Trophoblast cell (in vitro differentiated cells and primary cell): ENCODE measurements at regions not wholly inside any gene's neighbourhood (a gene's known extent, or its start where the extent isn't known, plus 50 kb on each side); places are given as distances from the start of the nearest gene placed in this dataset.

Experiments
- DNase-seq, 2 donors: peaks; one replicate each; pipeline ENCODE4 v3.0.0-alpha.2; 2016
- H2AFZ ChIP-seq: 2 replicates; pipeline ENCODE4 v1.6.1; 2013; ENCODE audit warnings: low read length, moderate library complexity, mild to moderate bottlenecking; ENCODE audit not compliant: insufficient read depth, poor library complexity
- H2AK5ac ChIP-seq: 2 replicates; pipeline ENCODE4 v1.6.1; 2013; ENCODE audit warnings: mild to moderate bottlenecking, low read length
- H2BK120ac ChIP-seq: 2 replicates; pipeline ENCODE4 v1.6.1; 2013; ENCODE audit warnings: low read length, mild to moderate bottlenecking, moderate library complexity; ENCODE audit not compliant: insufficient read depth, poor library complexity
- H2BK12ac ChIP-seq: 2 replicates; pipeline ENCODE4 v1.6.1; 2013; ENCODE audit warnings: mild to moderate bottlenecking, low read length, moderate library complexity
- H2BK5ac ChIP-seq: 2 replicates; pipeline ENCODE4 v1.6.1; 2013; ENCODE audit warnings: low read length, low read depth, moderate library complexity, mild to moderate bottlenecking; ENCODE audit not compliant: poor library complexity
- H3K14ac ChIP-seq: 2 replicates; pipeline ENCODE4 v1.6.1; 2013; ENCODE audit warnings: mild to moderate bottlenecking, low read length
- H3K18ac ChIP-seq: 2 replicates; pipeline ENCODE4 v1.6.1; 2013; ENCODE audit warnings: mild to moderate bottlenecking, low read length
- H3K23ac ChIP-seq: 2 replicates; pipeline ENCODE4 v1.6.1; 2013; ENCODE audit warnings: low read length
- H3K27ac ChIP-seq: 2 replicates; pipeline ENCODE4 v1.5.1; 2013; ENCODE audit warnings: low read depth, mild to moderate bottlenecking, inconsistent platforms, low read length, moderate library complexity
- H3K27me3 ChIP-seq: 2 replicates; pipeline ENCODE4 v1.6.1; 2013; ENCODE audit warnings: inconsistent platforms, mild to moderate bottlenecking, low read length, moderate library complexity; ENCODE audit not compliant: insufficient read depth
- H3K36me3 ChIP-seq, 2 experiments: 1 replicate in 1 of 2; 2 replicates in 1 of 2; pipeline ENCODE4 v1.6.1; 2013; ENCODE audit warnings: low read length in 2 of 2, mild to moderate bottlenecking in 2 of 2, moderate library complexity in 1 of 2; ENCODE audit not compliant: insufficient read depth in 2 of 2, control insufficient read depth in 1 of 2
- H3K4ac ChIP-seq: 2 replicates; pipeline ENCODE4 v1.6.1; 2013; ENCODE audit warnings: low read depth, mild to moderate bottlenecking, low read length, moderate library complexity
- H3K4me1 ChIP-seq, 2 experiments: 1 replicate in 1 of 2; 2 replicates in 1 of 2; pipeline ENCODE4 v1.6.1; 2013; ENCODE audit warnings: low read length in 2 of 2, mild to moderate bottlenecking in 2 of 2, moderate library complexity in 1 of 2; ENCODE audit not compliant: insufficient read depth in 2 of 2, control insufficient read depth in 1 of 2
- H3K4me2 ChIP-seq: 2 replicates; pipeline ENCODE4 v1.6.1; 2013; ENCODE audit warnings: inconsistent platforms, mild to moderate bottlenecking, low read length, moderate library complexity
- H3K4me3 ChIP-seq: 2 replicates; pipeline ENCODE4 v1.5.1; 2013; ENCODE audit warnings: mild to moderate bottlenecking, low read depth, low read length, inconsistent platforms
- H3K79me1 ChIP-seq: one replicate; pipeline ENCODE4 v1.6.1; 2013; ENCODE audit warnings: low read length
- H3K79me2 ChIP-seq: 2 replicates; pipeline ENCODE4 v1.6.1; 2013; ENCODE audit warnings: low read length, mild to moderate bottlenecking; ENCODE audit not compliant: control insufficient read depth, insufficient read depth, poor library complexity
- H3K9ac ChIP-seq: 2 replicates; pipeline ENCODE4 v1.6.1; 2013; ENCODE audit warnings: mild to moderate bottlenecking, low read length
- H3K9me3 ChIP-seq: 2 replicates; pipeline ENCODE4 v1.6.1; 2013; ENCODE audit warnings: low read depth, mild to moderate bottlenecking, control low read depth, inconsistent platforms, low read length; ENCODE audit not compliant: insufficient read depth
- H4K12ac ChIP-seq: 2 replicates; pipeline ENCODE4 v1.6.1; 2013; ENCODE audit warnings: low read depth, mild to moderate bottlenecking, low read length, moderate library complexity
- H4K8ac ChIP-seq: 2 replicates; pipeline ENCODE4 v1.6.1; 2013; ENCODE audit warnings: low read depth, mild to moderate bottlenecking, low read length, moderate library complexity
- H4K91ac ChIP-seq: one replicate; pipeline ENCODE4 v1.6.1; 2013; ENCODE audit warnings: low read depth, mild to moderate bottlenecking, low read length, moderate library complexity
- WGBS: extraction: QIAGEN DNeasy Blood & Tissue Kit; methylation state at CpG from one replicate; pipeline ENCODE4 v1.1.7; 2013; ENCODE audit warnings: missing lambda C conversion rate; ENCODE audit not compliant: insufficient read length, insufficient coverage; ENCODE audit errors: extremely low coverage; 5-methylcytosine and 5-hydroxymethylcytosine counted together

DNA sequence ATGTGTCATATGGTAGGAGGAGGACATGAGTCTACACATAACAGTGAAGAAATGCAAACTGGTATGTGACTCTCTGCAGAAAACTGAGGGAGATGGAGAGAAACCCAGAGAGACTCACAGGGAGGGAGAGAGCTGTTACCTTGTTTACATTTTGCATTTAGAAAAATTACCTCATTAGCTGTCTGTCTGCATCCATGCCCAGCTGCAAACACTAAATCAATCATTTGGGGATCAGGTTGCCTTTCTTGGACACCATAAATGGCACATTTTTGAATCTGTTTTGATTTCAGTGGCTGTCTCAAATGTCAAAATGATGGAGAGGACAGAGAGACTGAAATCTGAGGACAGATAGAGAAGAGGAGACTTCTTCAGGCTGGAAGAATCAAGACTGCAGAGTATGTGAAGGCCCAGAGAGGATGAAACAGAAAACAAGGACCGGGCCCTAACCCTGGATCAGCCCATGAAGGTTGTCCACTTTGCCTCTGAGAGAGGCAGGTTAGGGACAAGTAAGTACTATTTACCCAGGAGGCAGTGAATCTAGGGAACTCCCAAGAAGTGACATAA, 92.2 kb downstream of the UNC5CL start:
- H4K12ac ChIP-seq, result no peak overlapping the region
- no peak overlapping the region for H2BK120ac ChIP-seq
- H3K27ac ChIP-seq, result no peak overlapping the region
- no peak for DNase-seq
- no peaks in the 10 kb centered on the region for H3K36me3 ChIP-seq
- H3K23ac ChIP-seq, result no peak overlapping the region
- H3K79me1 ChIP-seq, result no peaks in the 10 kb centered on the region
- no peak overlapping the region for H3K4me2 ChIP-seq
- no peak overlapping the region for H4K8ac ChIP-seq
- H3K27me3 ChIP-seq, result no peaks in the 10 kb centered on the region
- H3K18ac ChIP-seq, result no peak overlapping the region
- no peak overlapping the region for H2AK5ac ChIP-seq
- no peaks in the 10 kb centered on the region for H3K79me2 ChIP-seq
- H2AFZ ChIP-seq, result no peak overlapping the region
- no peak overlapping the region for H2BK12ac ChIP-seq
- peaks cover 0 to 2% of the 10 kb centered on the region in 2 experiments for H3K4me1 ChIP-seq
- no peak overlapping the region for H3K14ac ChIP-seq
- H3K4ac ChIP-seq, result no peak overlapping the region
- H3K4me3 ChIP-seq, result no peak overlapping the region
- H2BK5ac ChIP-seq, result no peak overlapping the region
- no peak overlapping the region for H4K91ac ChIP-seq
- no peaks in the 10 kb centered on the region for H3K9me3 ChIP-seq
- WGBS, result no CpG with 5 or more reads among the region's 1 CpG
- no peak overlapping the region for H3K9ac ChIP-seq

DNA sequence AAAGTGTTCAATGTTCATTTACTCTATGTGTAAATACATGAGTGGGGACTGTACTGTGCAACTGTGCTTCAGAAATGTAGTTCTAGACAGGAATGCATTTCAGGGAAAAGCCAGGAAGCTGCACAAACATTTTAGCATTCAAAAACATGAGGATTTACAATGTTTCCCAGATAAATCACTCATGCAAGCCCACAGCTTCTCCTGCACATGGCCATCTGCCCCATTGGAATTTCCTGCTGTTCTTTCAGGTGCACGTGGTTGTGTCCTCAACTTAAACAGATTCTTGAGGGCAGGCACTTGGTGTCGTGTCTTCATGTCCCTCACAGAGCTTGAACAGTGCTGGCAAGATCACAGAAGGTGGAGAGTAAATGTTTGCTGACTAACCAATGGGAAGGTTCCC, 101.5 kb downstream of the UNC5CL start:
- Histone ChIP-seq H3K23ac (no peak overlapping the region), H2BK5ac (no peak overlapping the region), H3K4me2 (no peak overlapping the region), H2BK120ac (no peak overlapping the region), H3K79me1 (no peaks in the 10 kb centered on the region), H4K12ac (no peak overlapping the region), H4K8ac (no peak overlapping the region), H3K27ac (no peak overlapping the region), H3K9ac (no peak overlapping the region), H3K18ac (no peak overlapping the region), H4K91ac (no peak overlapping the region), H3K9me3 (no peaks in the 10 kb centered on the region), H3K14ac (no peak overlapping the region), H3K79me2 (no peaks in the 10 kb centered on the region), H2AFZ (no peak overlapping the region), H2BK12ac (no peak overlapping the region), H3K4ac (no peak overlapping the region), H3K4me1 (no peaks in the 10 kb centered on the region), H3K27me3 (no peaks in the 10 kb centered on the region), H3K36me3 (no peaks in the 10 kb centered on the region), H3K4me3 (no peak overlapping the region), H2AK5ac (no peak overlapping the region)
- WGBS, result no CpG with 5 or more reads among the region's 2 CpGs
- DNase-seq, result no peak

DNA sequence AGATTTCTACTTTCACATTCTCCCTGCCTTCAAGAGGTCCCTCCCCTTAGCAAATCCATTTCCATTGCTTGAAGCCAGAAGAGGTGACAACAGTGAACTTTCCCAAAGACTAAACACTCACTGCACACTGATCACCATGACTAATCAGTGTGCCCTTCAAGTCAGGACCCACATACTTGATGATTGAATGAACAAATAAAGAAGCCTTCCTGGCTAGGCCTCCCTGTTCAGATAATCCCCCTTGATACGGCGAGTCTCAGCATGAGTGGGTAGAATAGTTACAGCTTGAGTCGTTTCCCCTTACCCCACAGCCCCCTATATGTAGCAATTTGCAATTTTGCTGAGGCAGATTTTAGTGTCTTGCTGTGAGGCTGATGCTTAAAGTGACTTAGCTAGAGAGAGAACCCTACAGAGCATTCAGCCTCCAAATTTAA, 102.2 kb downstream of the UNC5CL start:
- H3K79me1 ChIP-seq, result no peaks in the 10 kb centered on the region
- no peak overlapping the region for H3K9ac ChIP-seq
- no peak overlapping the region for H3K14ac ChIP-seq

DNA sequence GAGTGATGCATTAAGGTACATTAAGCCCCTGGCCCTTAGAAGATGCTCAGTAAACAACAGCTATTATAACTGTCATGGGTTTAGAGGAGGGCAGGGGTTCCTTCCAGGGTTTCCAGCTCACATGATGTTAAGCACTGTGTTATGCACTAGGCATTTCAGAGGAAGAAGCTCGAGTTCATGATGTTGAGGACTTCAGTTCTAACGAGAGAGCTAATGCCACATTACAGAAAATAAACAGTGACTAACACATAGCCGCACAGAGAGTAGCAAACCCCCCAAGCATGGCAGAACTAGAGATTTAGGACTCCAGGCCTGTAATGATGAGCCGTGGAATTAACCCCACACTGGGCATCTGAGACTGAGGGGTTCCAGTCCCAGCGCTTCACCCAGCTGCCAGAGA, 105.2 kb downstream of the UNC5CL start:
- Histone ChIP-seq H3K79me2 (no peaks in the 10 kb centered on the region), H2AFZ (no peak overlapping the region), H3K18ac (no peak overlapping the region), H3K79me1 (no peaks in the 10 kb centered on the region), H4K12ac (no peak overlapping the region), H3K27me3 (no peaks in the 10 kb centered on the region), H4K91ac (no peak overlapping the region), H3K9me3 (no peaks in the 10 kb centered on the region), H3K14ac (no peak overlapping the region), H3K36me3 (no peaks in the 10 kb centered on the region), H4K8ac (no peak overlapping the region), H3K27ac (no peak overlapping the region), H3K23ac (no peak overlapping the region), H3K4me2 (no peak overlapping the region), H2BK120ac (no peak overlapping the region), H2BK5ac (no peak overlapping the region), H2BK12ac (no peak overlapping the region), H3K4ac (no peak overlapping the region), H3K4me3 (no peak overlapping the region), H3K4me1 (no peaks in the 10 kb centered on the region), H3K9ac (no peak overlapping the region), H2AK5ac (no peak overlapping the region)
- no CpG with 5 or more reads among the region's 5 CpGs for WGBS
- no peak for DNase-seq

More for the DNA sequence above, 102.2 kb downstream of the UNC5CL start:
- Histone ChIP-seq H3K36me3 (no peaks in the 10 kb centered on the region), H4K91ac (no peak overlapping the region), H3K4ac (no peak overlapping the region), H3K4me1 (no peaks in the 10 kb centered on the region), H2AFZ (no peak overlapping the region), H3K4me3 (no peak overlapping the region), H2AK5ac (no peak overlapping the region), H3K4me2 (no peak overlapping the region), H2BK5ac (no peak overlapping the region), H3K27me3 (no peaks in the 10 kb centered on the region), H2BK120ac (no peak overlapping the region), H3K9me3 (no peaks in the 10 kb centered on the region), H3K23ac (no peak overlapping the region), H3K27ac (no peak overlapping the region), H2BK12ac (no peak overlapping the region), H3K79me2 (no peaks in the 10 kb centered on the region), H4K8ac (no peak overlapping the region), H3K18ac (no peak overlapping the region), H4K12ac (no peak overlapping the region)
- DNase-seq, result no peak
- no CpG with 5 or more reads among the region's 3 CpGs for WGBS
